ENCODE measurements at regions not wholly inside any gene's neighbourhood (a gene's known extent, or its start where the extent isn't known, plus 50 kb on each side); places are given as distances from the start of the nearest gene placed in this dataset.

- no peak overlapping the region for H3K27ac ChIP-seq (ENCODE audit: low read depth, low read length, poor library complexity, severe bottlenecking)
- no peaks in the 10 kb centered on the region for H3K9me3 ChIP-seq (ENCODE audit: low read length)
- no peaks in the 10 kb centered on the region for H3K4me1 ChIP-seq (ENCODE audit: insufficient read depth, low read length, severe bottlenecking)
- H3K36me3 ChIP-seq (ENCODE audit: insufficient read depth, low read length) = no peaks in the 10 kb centered on the region
- H3F3A ChIP-seq (ENCODE audit: insufficient read depth, low read length) = no peaks in the 10 kb centered on the region
- H3K4me3 ChIP-seq (ENCODE audit: low read depth, low read length, poor library complexity, severe bottlenecking) = no peak overlapping the region
- no peaks in the 10 kb centered on the region for H3K79me2 ChIP-seq (ENCODE audit: insufficient read depth, low read length)
- no peak overlapping the region for H2AFZ ChIP-seq (ENCODE audit: low read length)
- no peak overlapping the region for H3K4me2 ChIP-seq (ENCODE audit: low read length)
- TF ChIP-seq CTCF (IDR thresholded peaks at IDR 0.05; ENCODE audit: low read length) (no peak), EZH2 (IDR thresholded peaks at IDR 0.05; ENCODE audit: borderline replicate concordance, low read length) (no peak)
- no peaks in the 10 kb centered on the region for H3K9me2 ChIP-seq (ENCODE audit: low read depth, low read length)
- H4K20me1 ChIP-seq (ENCODE audit: insufficient read depth, low read length) = no peaks in the 10 kb centered on the region
- no peaks in the 10 kb centered on the region for H3K27me3 ChIP-seq (ENCODE audit: insufficient read depth, low read length)
- H3K9ac ChIP-seq (ENCODE audit: low read length) = no peak overlapping the region
These were observed 365.9 kb upstream of the GALNT5 start for GRCh38 chr2:156891609-156892008.

- no peak for TF ChIP-seq EZH2 (IDR thresholded peaks at IDR 0.05; ENCODE audit: borderline replicate concordance, low read length)
- peak; percentile 47; the same call in 1 of the 2 replicates for TF ChIP-seq CTCF (IDR thresholded peaks at IDR 0.05; ENCODE audit: low read length)
- Histone ChIP-seq H3F3A (ENCODE audit: insufficient read depth, low read length) (no peaks in the 10 kb centered on the region), H3K27ac (ENCODE audit: low read depth, low read length, poor library complexity, severe bottlenecking) (no peak overlapping the region), H3K9me2 (ENCODE audit: low read depth, low read length) (no peaks in the 10 kb centered on the region), H3K36me3 (ENCODE audit: insufficient read depth, low read length) (no peaks in the 10 kb centered on the region), H3K4me3 (ENCODE audit: low read depth, low read length, poor library complexity, severe bottlenecking) (no peak overlapping the region), H3K27me3 (ENCODE audit: insufficient read depth, low read length) (no peaks in the 10 kb centered on the region), H2AFZ (ENCODE audit: low read length) (no peak overlapping the region), H3K4me1 (ENCODE audit: insufficient read depth, low read length, severe bottlenecking) (no peaks in the 10 kb centered on the region), H3K4me2 (ENCODE audit: low read length) (no peak overlapping the region), H3K79me2 (ENCODE audit: insufficient read depth, low read length) (no peaks in the 10 kb centered on the region), H3K9ac (ENCODE audit: low read length) (no peak overlapping the region), H3K9me3 (ENCODE audit: low read length) (no peaks in the 10 kb centered on the region), H4K20me1 (ENCODE audit: insufficient read depth, low read length) (no peaks in the 10 kb centered on the region)
These were observed 364.8 kb upstream of the GALNT5 start for GRCh38 chr2:156892467-156893281.

- no peak overlapping the region for H3K27ac ChIP-seq (ENCODE audit: low read depth, low read length, poor library complexity, severe bottlenecking)
- no peaks in the 10 kb centered on the region for H3K36me3 ChIP-seq (ENCODE audit: insufficient read depth, low read length)
- H3K79me2 ChIP-seq (ENCODE audit: insufficient read depth, low read length) = no peaks in the 10 kb centered on the region
- H3F3A ChIP-seq (ENCODE audit: insufficient read depth, low read length) = no peaks in the 10 kb centered on the region
- H3K27me3 ChIP-seq (ENCODE audit: insufficient read depth, low read length) = no peaks in the 10 kb centered on the region
- no peak for TF ChIP-seq EZH2 (IDR thresholded peaks at IDR 0.05; ENCODE audit: borderline replicate concordance, low read length)
- no peak overlapping the region for H3K4me3 ChIP-seq (ENCODE audit: low read depth, low read length, poor library complexity, severe bottlenecking)
- H3K9ac ChIP-seq (ENCODE audit: low read length) = no peak overlapping the region
- no peaks in the 10 kb centered on the region for H3K9me2 ChIP-seq (ENCODE audit: low read depth, low read length)
- H3K4me1 ChIP-seq (ENCODE audit: insufficient read depth, low read length, severe bottlenecking) = no peaks in the 10 kb centered on the region
- no peaks in the 10 kb centered on the region for H4K20me1 ChIP-seq (ENCODE audit: insufficient read depth, low read length)
- H3K9me3 ChIP-seq (ENCODE audit: low read length) = no peaks in the 10 kb centered on the region
- no peak overlapping the region for H2AFZ ChIP-seq (ENCODE audit: low read length)
- no peak overlapping the region for H3K4me2 ChIP-seq (ENCODE audit: low read length)
These were observed 361.2 kb upstream of the GALNT5 start for GRCh38 chr2:156896294-156896693.

- H4K20me1 ChIP-seq (ENCODE audit: insufficient read depth, low read length) = no peaks in the 10 kb centered on the region
- H3K27ac ChIP-seq (ENCODE audit: low read depth, low read length, poor library complexity, severe bottlenecking) = no peak overlapping the region
- H3K79me2 ChIP-seq (ENCODE audit: insufficient read depth, low read length) = no peaks in the 10 kb centered on the region
- no peak overlapping the region for H3K4me2 ChIP-seq (ENCODE audit: low read length)
- no peaks in the 10 kb centered on the region for H3F3A ChIP-seq (ENCODE audit: insufficient read depth, low read length)
- no peaks in the 10 kb centered on the region for H3K9me2 ChIP-seq (ENCODE audit: low read depth, low read length)
- no peak overlapping the region for H2AFZ ChIP-seq (ENCODE audit: low read length)
- no peaks in the 10 kb centered on the region for H3K9me3 ChIP-seq (ENCODE audit: low read length)
- no peak overlapping the region for H3K4me3 ChIP-seq (ENCODE audit: low read depth, low read length, poor library complexity, severe bottlenecking)
- no peaks in the 10 kb centered on the region for H3K36me3 ChIP-seq (ENCODE audit: insufficient read depth, low read length)
- H3K27me3 ChIP-seq (ENCODE audit: insufficient read depth, low read length) = no peaks in the 10 kb centered on the region
- H3K9ac ChIP-seq (ENCODE audit: low read length) = no peak overlapping the region
- TF ChIP-seq CTCF (IDR thresholded peaks at IDR 0.05; ENCODE audit: low read length) (no peak), EZH2 (IDR thresholded peaks at IDR 0.05; ENCODE audit: borderline replicate concordance, low read length) (no peak)
- no peaks in the 10 kb centered on the region for H3K4me1 ChIP-seq (ENCODE audit: insufficient read depth, low read length, severe bottlenecking)
These were observed 360.0 kb upstream of the GALNT5 start for GRCh38 chr2:156897548-156897947.

Data from OCI-LY1 (cell line).